ENCODE measurements at regions not wholly inside any gene's neighbourhood (a gene's known extent, or its start where the extent isn't known, plus 50 kb on each side); places are given as distances from the start of the nearest gene placed in this dataset.

DNA sequence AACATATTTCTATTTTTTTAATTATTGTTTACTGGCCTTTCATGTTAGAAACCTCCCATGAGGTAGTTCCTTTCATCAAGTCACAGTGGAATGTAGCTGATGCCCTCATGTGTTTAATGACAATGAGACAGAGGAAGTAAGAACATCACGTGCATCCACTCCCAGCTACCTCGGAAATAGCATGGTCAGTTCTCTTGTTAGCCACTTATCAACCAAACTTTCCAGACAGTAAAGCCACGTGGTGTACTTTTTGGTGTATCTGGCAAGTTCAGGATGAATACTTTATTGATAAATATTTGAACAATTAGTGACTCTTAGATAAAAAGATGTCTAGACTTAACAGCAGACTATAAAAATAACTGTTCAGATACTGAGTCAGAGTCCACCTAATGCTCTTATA lies 781.7 kb downstream of the MECOM start:
- no peaks in the 10 kb centered on the region for H3K27me3 ChIP-seq (ENCODE audit: control insufficient read depth, insufficient read depth, low read length)
- TF ChIP-seq, protein P1, sequence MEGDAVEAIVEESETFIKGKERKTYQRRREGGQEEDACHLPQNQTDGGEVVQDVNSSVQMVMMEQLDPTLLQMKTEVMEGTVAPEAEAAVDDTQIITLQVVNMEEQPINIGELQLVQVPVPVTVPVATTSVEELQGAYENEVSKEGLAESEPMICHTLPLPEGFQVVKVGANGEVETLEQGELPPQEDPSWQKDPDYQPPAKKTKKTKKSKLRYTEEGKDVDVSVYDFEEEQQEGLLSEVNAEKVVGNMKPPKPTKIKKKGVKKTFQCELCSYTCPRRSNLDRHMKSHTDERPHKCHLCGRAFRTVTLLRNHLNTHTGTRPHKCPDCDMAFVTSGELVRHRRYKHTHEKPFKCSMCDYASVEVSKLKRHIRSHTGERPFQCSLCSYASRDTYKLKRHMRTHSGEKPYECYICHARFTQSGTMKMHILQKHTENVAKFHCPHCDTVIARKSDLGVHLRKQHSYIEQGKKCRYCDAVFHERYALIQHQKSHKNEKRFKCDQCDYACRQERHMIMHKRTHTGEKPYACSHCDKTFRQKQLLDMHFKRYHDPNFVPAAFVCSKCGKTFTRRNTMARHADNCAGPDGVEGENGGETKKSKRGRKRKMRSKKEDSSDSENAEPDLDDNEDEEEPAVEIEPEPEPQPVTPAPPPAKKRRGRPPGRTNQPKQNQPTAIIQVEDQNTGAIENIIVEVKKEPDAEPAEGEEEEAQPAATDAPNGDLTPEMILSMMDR (IDR thresholded peaks at IDR 0.05; ENCODE audit: insufficient read depth, low read depth, low read length): no peak
- CTCF ChIA-PET: interaction anchor here (0.6 to 1.6 kb wide), 3 partner anchors 11 to 718 kb away, joined by 3 to 6 read pairs (median 5); no protein-coding TSS in a partner anchor
- H3K4me3 ChIP-seq (ENCODE audit: low read depth, low read length): no peak overlapping the region
- H3K36me3 ChIP-seq (ENCODE audit: control insufficient read depth, insufficient read depth, low read length): no peaks in the 10 kb centered on the region
- POLR2A ChIA-PET: no interaction called here
- no peak for DNase-seq (ENCODE audit: low read depth)

- ChIA-PET CTCF (interaction anchor here (0.7 kb wide), 1 partner anchor 31 kb away, joined by 4 read pairs; no protein-coding TSS in a partner anchor), POLR2A (no interaction called here)
- DNase-seq (ENCODE audit: low read depth): no peak
Measured at GRCh38 chr3:168878655-168879054, 782.9 kb upstream of the GOLIM4 start.

DNA sequence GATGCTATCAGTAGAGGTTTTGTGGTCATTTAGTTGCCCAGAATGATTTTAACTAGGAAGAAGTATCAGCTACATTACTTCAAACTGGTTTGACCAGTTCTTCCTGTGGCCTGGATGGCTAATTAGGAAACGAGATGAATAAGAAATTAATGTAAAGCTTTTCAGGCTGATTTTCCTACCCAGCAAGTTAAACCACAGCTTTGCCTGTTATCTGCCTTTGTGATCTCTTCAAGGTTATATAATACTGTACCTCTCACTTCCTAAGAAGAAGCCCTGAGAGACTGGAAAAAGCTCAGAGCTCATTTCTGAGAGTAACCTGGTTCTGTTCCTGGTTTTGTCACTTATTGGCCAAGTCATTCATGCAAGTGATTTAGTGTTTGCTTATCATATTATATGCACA lies 782.2 kb upstream of the GOLIM4 start:
- TF ChIP-seq, protein P1 (IDR thresholded peaks at IDR 0.05; ENCODE audit: insufficient read depth, low read depth, low read length): no peak
- H3K4me3 ChIP-seq (ENCODE audit: low read depth, low read length): no peak overlapping the region
- H3K36me3 ChIP-seq (ENCODE audit: control insufficient read depth, insufficient read depth, low read length): no peaks in the 10 kb centered on the region
- ChIA-PET POLR2A (no interaction called here), CTCF (no interaction called here)
- DNase-seq (ENCODE audit: low read depth): no peak
- no peaks in the 10 kb centered on the region for H3K27me3 ChIP-seq (ENCODE audit: control insufficient read depth, insufficient read depth, low read length)

More at GRCh38 chr3:168878655-168879054, 782.9 kb upstream of the GOLIM4 start:
- TF ChIP-seq, protein P1 (IDR thresholded peaks at IDR 0.05; ENCODE audit: insufficient read depth, low read depth, low read length): no peak
- Histone ChIP-seq H3K36me3 (ENCODE audit: control insufficient read depth, insufficient read depth, low read length) (no peaks in the 10 kb centered on the region), H3K4me3 (ENCODE audit: low read depth, low read length) (no peak overlapping the region), H3K27me3 (ENCODE audit: control insufficient read depth, insufficient read depth, low read length) (no peaks in the 10 kb centered on the region)

DNA sequence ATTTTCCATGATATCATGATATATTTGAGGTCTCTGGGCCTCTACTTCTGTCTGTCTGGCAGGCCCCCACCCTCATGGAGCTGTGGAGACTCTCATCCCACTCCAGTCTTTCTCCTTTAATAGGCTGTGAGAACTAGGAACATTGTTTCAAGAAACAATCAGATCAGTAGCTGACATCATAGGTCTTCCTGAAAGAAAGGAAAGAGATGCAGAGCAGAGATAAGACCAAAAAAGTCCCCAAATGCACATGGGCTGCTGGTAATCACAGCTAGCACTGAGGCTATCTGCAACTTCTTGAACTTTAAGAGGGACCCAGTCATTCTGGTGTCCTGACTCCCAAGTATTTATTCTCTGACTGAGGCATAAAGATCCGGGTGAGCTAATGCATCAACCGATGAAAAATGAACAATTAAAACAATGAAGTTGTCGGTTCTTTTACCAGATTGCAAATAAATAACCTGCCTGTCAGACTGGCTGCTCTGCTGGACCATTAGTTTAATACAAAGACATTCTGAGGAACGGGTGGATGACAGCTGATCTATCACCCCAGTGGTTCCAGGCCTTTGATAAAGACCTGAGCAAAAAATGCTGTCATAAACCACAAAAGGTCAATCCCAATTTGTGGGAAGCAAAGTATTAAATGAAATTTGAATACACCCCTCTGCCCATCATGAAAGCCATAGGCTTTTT lies 780.8 kb upstream of the GOLIM4 start:
- Histone ChIP-seq H3K36me3 (ENCODE audit: control insufficient read depth, insufficient read depth, low read length) (no peaks in the 10 kb centered on the region), H3K27me3 (ENCODE audit: control insufficient read depth, insufficient read depth, low read length) (no peaks in the 10 kb centered on the region), H3K4me3 (ENCODE audit: low read depth, low read length) (no peak overlapping the region)
- TF ChIP-seq, protein P1 (IDR thresholded peaks at IDR 0.05; ENCODE audit: insufficient read depth, low read depth, low read length): no peak
- no peak for DNase-seq (ENCODE audit: low read depth)
- ChIA-PET CTCF (interaction anchor here (0.8 to 2.7 kb wide), 4 partner anchors 9 to 29 kb away, joined by 3 to 16 read pairs (median 7); no protein-coding TSS in a partner anchor), POLR2A (no interaction called here)

DNA sequence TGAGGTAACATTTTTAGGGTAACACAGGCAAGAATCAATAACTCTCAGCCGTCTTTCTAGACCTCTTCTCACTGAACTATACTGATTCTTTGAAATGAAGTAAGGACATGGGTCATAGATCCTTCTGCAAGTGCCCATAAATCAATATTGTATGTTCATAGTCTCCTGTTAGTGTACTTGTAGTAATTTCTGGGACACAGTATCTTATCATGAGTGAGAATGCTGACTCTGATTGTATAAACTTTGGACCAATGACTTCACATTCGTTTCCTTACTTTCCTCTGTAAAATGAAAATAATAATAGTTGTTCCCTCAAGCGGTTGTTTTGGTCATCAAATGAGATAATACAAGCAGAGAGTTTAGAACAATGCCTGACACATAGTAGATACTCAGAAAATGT lies 777.1 kb upstream of the GOLIM4 start:
- POLR2A ChIA-PET: no interaction called here
- CTCF ChIA-PET: no interaction called here

More for the DNA sequence above, 777.1 kb upstream of the GOLIM4 start:
- H3K36me3 ChIP-seq (ENCODE audit: control insufficient read depth, insufficient read depth, low read length): no peaks in the 10 kb centered on the region
- no peaks in the 10 kb centered on the region; the same call in 1 of the 2 replicates for H3K27me3 ChIP-seq (ENCODE audit: control insufficient read depth, insufficient read depth, low read length)
- TF ChIP-seq, protein P1 (IDR thresholded peaks at IDR 0.05; ENCODE audit: insufficient read depth, low read depth, low read length): no peak
- no peak for DNase-seq (ENCODE audit: low read depth)
- no peak overlapping the region for H3K4me3 ChIP-seq (ENCODE audit: low read depth, low read length)

All from BJ (cell line).